ENCODE measurements at regions not wholly inside any gene's neighbourhood (a gene's known extent, or its start where the extent isn't known, plus 50 kb on each side); places are given as distances from the start of the nearest gene placed in this dataset.

- no peak overlapping the region for H3K4me3 ChIP-seq (ENCODE audit: low read depth, low read length)
- no peak for TF ChIP-seq CTCF (conservative IDR thresholded peaks at IDR 0.05; ENCODE audit: low read depth, low read length)
- DNase-seq (ENCODE audit: low read depth) = no peak
Observed at GRCh38 chr2:8133913-8134472, 547.9 kb upstream of the ID2 start.

GRCh38 chr2:8134473-8134932 is 547.4 kb upstream of the ID2 start:
- no peak for TF ChIP-seq CTCF (conservative IDR thresholded peaks at IDR 0.05; ENCODE audit: low read depth, low read length)
- H3K4me3 ChIP-seq (ENCODE audit: low read depth, low read length) = no peak overlapping the region
- no peak for DNase-seq (ENCODE audit: low read depth)

- DNase-seq (ENCODE audit: low read depth) = no peak
- H3K4me3 ChIP-seq (ENCODE audit: low read depth, low read length) = no peak overlapping the region
- TF ChIP-seq CTCF (conservative IDR thresholded peaks at IDR 0.05; ENCODE audit: low read depth, low read length) = no peak
Observed at GRCh38 chr2:8134985-8135682, 546.7 kb upstream of the ID2 start.

- no peak overlapping the region for H3K4me3 ChIP-seq (ENCODE audit: low read depth, low read length)
- no peak for TF ChIP-seq CTCF (conservative IDR thresholded peaks at IDR 0.05; ENCODE audit: low read depth, low read length)
- no peak for DNase-seq (ENCODE audit: low read depth)
Observed at GRCh38 chr2:8137801-8138200, 544.1 kb upstream of the ID2 start.

- no peak overlapping the region for H3K4me3 ChIP-seq (ENCODE audit: low read depth, low read length)
- no peak for DNase-seq (ENCODE audit: low read depth)
- no peak for TF ChIP-seq CTCF (conservative IDR thresholded peaks at IDR 0.05; ENCODE audit: low read depth, low read length)
Observed at GRCh38 chr2:8138525-8138922, 543.3 kb upstream of the ID2 start.

- no peak for TF ChIP-seq CTCF (conservative IDR thresholded peaks at IDR 0.05; ENCODE audit: low read depth, low read length)
- H3K4me3 ChIP-seq (ENCODE audit: low read depth, low read length) = no peak overlapping the region
- no peak for DNase-seq (ENCODE audit: low read depth)
Observed at GRCh38 chr2:8138923-8139667, 542.8 kb upstream of the ID2 start.

Measured in epithelial cell of proximal tubule (primary cell).